HG02885 (cell line): ENCODE measurements at regions not wholly inside any gene's neighbourhood (a gene's known extent, or its start where the extent isn't known, plus 50 kb on each side); places are given as distances from the start of the nearest gene placed in this dataset.
"Not testable (repeated sequence)": the region's sequence is repeated elsewhere in the genome, so short reads cannot be mapped to it uniquely, and the experiment has no call there.

Source experiments
- ATAC-seq: cut with Tn5 transposase; IDR thresholded peaks from one replicate; pipeline ENCODE4 v1.9.1; 2021; ENCODE audit warnings: mild to moderate bottlenecking; ENCODE audit not compliant: unreplicated experiment, poor library complexity

- no peak for ATAC-seq
Observed at GRCh38 chr3:112765531-112765930, 81.1 kb downstream of the CD200R1L start.

GRCh38 chr3:112763258-112763657 is 83.4 kb downstream of the CD200R1L start:
- ATAC-seq, result no peak

DNA sequence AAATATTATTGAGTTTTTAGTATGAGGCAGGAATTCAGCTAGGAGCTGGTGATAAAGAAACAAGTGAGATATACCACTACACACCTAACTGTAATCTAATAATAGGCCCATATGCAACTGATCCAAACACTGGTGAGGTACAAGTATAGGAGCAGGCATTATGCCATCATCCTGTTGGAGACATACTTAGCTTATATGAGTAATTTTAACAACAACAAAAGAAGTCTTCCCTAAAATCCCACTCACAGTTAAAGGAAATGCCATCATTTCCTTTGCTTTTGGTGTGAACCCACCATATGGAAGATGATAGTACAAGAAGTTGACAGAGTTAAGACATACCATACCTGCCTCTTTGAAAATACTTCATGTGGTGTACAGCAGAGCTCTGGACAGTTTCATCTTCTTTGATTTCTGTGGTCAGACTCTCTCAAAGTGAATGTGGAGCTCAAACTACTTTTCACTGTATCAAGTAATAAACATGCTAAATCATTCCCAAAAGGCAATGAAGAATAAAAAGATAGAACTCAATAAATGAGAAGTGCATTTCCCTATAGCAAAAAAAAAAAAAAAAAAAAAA is 85.5 kb downstream of the CD200R1L start:
- no peak for ATAC-seq

GRCh38 chr3:112759681-112760080 is 87.0 kb downstream of the CD200R1L start:
- no peak for ATAC-seq

DNA sequence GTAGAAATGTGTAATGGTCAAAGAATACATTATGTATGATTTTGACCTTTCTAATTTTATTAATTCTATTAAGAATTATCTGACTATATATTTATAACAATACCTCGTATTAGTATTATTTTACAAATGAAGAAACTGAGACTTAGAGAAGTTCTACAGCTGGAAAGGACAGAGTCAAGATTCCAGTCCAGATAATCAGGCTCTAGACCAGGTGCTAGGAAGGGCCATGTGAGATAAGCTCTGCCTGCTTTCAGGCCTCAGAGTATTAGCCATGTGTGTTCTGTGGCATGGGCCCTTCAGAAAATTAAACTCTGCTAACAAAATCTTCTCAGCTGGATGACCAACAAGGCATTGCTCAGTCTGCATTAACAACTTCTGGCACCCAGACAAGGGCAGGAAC is 87.5 kb downstream of the CD200R1L start:
- ATAC-seq, result no peak

GRCh38 chr3:112757197-112757596 is 89.5 kb downstream of the CD200R1L start:
- no peak for ATAC-seq

DNA sequence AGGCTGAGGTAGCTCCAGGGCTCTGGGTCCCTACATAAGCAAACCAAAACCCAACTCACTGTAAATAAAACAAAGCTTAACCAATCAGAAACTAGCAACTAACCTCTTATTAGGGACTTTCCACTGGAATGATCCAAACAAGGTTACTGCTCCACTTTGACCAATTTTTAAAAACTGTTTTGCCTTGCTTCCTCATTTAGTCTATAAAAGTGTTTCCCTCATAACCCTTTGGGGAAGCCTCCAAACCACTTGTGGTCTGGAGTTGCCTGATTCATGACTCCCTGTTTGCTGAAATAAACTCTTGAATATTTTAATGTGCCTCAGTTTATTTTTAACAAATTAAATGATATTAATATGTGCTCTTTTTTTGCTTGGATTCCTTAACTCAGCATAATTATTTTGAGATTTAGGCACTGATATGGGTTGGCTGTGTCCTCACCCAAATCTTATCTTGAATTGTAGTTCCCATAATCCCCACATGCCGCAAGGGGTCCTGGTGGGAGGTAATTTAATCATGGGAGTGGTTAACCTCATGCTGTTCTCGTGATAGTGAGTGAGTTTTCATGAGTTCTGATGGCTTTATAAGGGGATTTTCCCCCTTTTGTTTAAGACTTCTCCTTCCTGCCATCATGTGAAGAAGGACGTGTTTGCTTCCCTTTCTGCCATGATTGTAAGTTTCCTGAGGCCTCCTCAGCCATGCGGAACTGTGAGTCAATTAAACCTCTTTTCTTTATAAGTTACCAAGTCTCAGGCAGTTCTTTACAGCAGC is 90.6 kb downstream of the CD200R1L start:
- no peak for ATAC-seq

DNA sequence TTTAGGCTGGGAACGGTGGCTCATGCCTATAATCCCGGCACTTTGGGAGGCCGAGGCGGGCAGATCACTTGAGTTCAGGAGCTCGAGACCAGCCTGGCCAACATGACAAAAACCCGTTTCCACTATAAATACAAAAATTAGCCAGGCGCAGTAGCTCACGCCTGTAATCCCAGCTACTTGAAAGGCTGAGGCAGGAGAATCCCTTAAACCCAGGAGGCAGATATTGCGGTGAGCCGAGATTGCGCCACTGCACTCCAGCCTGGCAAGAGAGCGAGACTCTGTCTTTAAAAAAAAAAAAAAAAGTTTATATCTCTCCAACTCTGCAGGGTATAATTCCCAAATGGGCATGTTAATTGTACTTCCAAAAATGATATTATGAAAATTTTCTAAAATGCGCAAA is 91.6 kb downstream of the CD200R1L start:
- not testable (repeated sequence) for ATAC-seq

DNA sequence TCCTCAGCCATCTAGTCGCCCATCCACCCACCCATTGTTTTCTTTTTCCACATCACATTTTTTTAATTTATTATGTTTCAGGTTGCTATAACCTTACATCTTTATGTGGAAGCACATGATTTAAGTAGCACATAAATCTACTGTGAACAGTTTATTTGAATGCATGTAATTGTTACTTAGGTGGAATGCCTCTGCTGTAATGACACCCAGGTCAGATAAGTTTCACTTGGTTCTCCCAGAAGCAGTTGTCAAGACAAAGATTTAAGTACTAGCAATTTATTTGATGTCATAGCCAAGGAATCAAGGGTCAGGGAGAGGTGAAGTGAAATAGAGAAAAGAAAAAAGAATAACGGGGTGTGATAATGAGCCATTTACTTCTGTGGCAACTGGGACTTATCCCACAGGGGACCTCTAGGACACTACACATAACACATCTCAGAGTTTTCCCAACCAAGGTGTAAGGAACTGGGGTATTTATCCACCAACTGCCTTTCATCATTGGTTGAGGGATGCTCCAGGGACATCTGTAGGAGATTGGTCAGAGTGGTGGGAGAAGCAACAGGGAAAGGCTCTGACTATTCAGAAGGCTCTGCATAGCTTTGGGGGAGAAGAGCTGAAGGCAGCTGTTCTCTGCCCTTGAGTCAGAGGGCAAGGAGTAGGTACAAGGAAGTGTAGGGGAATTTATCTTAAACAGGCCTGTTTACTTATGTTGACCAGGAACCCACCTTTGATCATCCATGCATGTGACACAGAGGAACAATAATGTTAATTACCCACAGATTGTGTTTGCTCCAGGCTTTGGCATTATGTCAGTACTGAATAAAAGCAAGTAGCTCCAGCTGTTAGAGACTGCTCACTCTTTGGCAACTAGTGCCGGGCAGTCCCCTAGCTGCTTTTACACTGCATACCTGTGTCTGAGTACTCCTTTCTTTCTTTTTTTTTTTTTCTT is 94.8 kb downstream of the CD200R1L start:
- ATAC-seq, result no peak

- ATAC-seq, result no peak
Observed at GRCh38 chr3:112751061-112751460, 95.6 kb downstream of the CD200R1L start.

DNA sequence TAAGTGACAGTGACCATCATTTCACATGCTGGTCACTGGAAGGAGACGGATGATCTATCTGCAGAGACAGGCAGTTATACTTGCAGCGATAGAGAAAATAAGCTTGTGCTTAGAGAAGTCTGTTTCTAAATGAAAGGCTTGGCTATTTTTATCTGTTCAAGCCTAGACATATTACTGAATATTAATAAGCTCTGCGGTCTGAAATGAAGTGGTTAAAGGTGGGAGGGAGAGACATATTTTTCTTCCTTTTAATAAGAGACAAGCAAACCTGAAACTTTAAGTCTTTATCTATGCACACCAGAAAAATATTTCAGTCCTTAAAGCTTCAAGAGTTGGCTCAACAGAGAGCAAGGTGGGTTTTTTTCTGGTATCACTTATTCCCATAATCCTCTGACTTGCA is 99.0 kb downstream of the CD200R1L start:
- ATAC-seq, result no peak

DNA sequence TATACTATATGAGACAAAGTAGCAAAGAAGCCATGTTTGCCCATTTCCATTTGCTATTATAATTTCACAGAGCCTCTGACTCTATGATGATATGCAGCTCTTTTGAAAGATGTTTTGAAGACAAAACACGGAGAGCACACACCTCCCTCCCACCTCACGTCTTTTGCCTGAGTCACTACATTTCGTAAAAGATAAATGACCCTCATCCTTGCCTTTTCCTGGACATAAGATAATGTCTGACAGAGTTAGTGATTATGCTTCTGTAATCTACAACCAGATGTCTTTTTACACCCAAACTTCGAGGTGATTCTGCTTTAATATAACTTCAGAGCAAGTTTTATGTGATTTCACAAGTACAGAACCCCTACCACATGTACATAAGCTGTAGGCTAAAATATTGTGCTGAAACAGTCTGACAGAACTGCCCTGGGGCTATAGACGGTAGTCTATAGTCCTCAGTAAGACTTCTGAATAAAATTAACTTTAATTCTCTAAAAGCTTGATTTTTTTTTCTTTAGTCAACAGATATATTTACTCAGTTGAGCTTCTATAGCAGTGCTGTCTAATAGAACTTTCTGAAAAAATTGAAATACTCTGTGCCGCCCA is 99.9 kb downstream of the CD200R1L start:
- no peak for ATAC-seq

GRCh38 chr3:112745567-112746248 is 101.0 kb downstream of the CD200R1L start:
- no peak for ATAC-seq

- no peak for ATAC-seq
Observed at GRCh38 chr3:112744825-112745566, 101.7 kb downstream of the CD200R1L start.

GRCh38 chr3:112744106-112744505 is 102.6 kb downstream of the CD200R1L start:
- no peak for ATAC-seq

DNA sequence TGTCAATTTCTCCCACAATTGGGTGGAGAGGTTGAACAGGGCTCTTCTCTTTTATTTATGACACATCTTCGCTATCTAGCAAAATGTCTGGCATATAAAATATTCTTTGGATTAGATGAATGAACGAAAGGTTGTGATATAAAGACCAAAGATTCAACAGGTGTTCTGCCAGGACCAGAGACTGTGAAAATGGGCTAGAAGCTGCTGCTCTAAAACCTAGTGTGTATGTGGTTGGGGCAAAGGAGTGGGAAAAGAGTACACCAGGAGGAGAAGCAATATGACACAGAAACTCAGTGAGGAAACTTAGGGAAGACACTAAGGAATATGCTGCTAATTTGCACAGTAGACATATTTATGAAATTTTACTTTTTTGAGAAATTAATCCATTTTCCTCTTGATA is 102.0 kb upstream of the CCDC80 start:
- ATAC-seq, result no peak

DNA sequence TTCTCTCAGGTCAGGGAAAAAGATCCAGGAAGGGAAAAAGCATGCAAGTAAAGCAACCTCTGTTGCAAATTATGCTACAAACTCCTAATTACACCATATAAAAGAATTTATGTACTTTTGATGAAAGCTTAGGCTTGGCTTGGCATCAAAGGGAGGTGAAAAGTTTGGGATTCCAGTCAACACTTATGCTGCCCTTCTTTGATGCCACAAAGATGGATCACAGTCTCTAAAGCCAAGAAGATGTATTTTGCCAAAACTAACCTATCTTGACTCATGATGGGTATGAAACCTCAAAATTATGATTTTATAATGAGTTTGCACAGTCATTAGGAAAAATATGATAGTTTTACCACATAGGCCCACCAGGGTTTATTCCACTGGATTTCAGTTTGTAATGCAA is 101.0 kb upstream of the CCDC80 start:
- ATAC-seq, result no peak

DNA sequence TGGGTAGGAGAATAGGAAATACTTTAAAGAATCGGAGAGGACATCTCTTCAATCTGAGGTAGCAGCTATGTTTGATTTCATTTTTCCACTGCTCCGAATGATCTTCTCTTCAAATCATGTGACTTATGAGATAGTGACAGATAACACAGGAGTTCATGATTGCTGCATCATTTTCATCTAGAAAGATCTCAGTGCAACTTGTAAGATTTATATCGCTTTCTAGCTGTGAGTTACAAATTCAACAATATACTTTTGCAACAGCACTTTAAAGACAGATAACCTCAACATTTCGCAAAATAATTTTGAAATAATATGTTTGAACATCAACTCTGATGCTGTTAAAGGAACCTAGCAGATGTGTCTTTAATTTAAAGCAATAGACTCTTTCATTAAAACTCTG is 99.9 kb upstream of the CCDC80 start:
- no peak for ATAC-seq

- ATAC-seq, result no peak
Observed at GRCh38 chr3:112739252-112739965, 98.5 kb upstream of the CCDC80 start.
